Dermis blood vessel endothelial cell (primary cell): ENCODE measurements at regions not wholly inside any gene's neighbourhood (a gene's known extent, or its start where the extent isn't known, plus 50 kb on each side); places are given as distances from the start of the nearest gene placed in this dataset.

Source experiments
- DNase-seq: peaks from one replicate; pipeline ENCODE4 v3.0.0; 2010

- DNase-seq, result peak; percentile 94
Measured at GRCh38 chr12:90199006-90199405, 490.4 kb upstream of the ATP2B1 start.

- no peak for DNase-seq
Measured at GRCh38 chr12:90193500-90193899, 484.9 kb upstream of the ATP2B1 start.

GRCh38 chr12:90188857-90189256 is 480.2 kb upstream of the ATP2B1 start:
- DNase-seq, result no peak

DNA sequence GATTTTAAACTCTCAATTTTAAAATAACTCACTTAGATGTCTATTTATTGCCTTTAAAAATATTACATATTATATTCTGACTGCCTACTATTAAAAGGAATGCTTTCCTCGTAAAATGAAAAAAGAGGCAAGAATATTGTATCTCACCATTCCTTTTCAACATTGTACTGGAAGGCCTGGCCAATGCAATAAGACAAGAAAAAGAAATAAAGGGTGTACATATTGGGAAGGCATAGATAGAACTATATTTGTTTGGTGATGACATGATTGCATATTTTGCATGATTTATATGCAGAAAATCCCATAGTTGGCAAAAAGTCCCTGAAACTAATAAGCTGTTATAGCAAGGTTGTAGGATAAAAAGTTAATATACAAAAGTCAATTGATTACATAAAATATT is 474.6 kb upstream of the ATP2B1 start:
- no peak for DNase-seq

DNA sequence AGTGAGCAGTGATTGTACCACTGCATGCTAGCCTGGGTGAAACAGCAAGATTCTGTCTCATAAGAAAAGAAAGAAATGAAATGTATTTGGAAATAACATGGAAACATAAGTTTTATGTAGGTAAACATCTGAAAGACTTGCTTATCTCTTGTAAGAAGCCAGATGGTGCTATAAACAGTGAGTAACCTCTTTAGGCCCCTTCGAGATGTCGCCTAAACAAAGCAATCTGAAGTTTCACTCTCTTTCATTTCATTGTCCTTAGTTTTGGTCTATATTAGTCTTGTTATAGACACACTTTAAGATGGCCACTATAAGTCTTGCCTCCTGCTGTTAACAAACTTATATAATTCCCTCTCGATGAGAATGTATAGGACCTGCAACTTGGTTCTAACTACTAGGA is 472.6 kb upstream of the ATP2B1 start:
- DNase-seq, result no peak

DNA sequence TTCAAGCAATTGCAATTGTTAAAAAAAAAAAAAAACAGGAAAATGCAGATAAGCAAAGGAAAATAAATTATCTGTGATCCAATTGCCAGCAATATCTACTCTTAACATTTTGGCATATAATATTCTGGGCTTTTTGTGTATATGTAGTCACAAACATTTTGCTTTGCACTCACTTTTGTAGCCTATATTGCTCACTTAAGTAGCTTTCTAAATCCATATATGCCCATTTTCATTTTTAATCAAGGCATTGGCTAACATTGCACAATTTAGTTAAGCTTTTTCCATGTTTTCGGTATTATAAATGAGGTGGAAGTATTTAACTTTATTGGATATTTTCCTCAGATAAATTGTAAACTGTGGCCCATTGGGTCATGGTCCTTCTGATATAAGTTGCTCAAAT is 466.3 kb upstream of the ATP2B1 start:
- no peak for DNase-seq

- peak; percentile 19 for DNase-seq
Measured at GRCh38 chr12:90174198-90174510, 465.5 kb upstream of the ATP2B1 start.

GRCh38 chr12:90173499-90174197 is 465.0 kb upstream of the ATP2B1 start:
- DNase-seq, result no peak

DNA sequence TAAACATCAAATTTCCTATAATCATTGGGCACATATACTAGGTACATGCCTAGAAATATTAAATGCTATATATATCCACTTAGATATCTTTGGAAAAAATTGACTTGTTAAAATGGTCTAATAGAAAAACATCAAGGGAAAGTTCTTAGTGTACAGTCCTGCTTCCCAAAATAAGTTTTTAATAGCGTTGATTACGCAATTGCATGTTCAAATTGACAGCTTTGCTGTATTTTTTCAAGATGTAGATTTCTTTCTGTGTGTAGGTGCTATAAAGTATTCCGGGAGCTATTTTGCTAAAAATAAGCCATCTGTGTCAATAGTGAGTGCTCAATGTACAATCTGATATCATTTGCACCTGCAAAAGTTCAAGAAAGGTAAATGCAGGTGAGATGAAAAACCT is 463.9 kb upstream of the ATP2B1 start:
- no peak for DNase-seq

DNA sequence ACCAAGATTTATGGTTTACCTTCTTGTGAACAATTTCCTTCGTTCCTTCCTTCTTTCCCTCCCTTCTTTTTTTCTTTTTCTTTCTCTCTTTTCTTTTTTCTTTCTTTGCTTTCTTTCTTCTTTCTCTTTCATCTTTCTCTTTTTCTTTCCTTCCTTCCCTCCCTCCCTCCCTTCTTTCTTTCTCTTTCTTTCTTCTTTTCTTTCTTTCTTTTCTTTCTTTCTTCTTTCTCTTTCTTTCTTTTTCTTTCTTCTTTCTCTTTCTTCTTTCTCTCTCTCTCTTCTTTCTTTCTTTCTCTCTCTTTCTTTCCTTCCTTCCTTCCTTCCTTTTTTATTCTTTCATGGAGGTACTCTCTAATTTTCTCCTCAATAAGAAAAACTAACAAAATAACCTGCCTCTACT is 462.1 kb upstream of the ATP2B1 start:
- DNase-seq, result no peak

- no peak for DNase-seq
Measured at GRCh38 chr12:90167518-90168208, 459.0 kb upstream of the ATP2B1 start.

- no peak for DNase-seq
Measured at GRCh38 chr12:90166671-90167070, 458.0 kb upstream of the ATP2B1 start.

DNA sequence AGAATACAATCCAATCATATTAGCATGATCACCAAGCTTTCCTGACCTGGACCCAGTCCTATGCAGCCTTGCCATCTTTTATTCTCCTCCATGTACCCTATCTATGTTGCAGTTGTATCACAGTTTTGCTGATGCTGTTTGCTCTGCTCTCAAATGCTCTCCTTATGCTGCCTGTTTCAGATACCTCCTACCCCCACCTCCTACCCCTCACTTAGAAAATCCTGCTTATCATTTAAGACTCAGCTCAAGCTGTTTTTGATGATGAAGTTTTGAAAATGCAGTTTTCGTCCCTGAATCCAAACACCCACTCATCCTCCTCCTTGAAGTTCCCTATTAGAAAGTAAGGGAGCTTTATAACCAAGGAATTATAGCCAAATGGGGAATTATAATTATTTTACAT is 457.4 kb upstream of the ATP2B1 start:
- DNase-seq, result no peak

DNA sequence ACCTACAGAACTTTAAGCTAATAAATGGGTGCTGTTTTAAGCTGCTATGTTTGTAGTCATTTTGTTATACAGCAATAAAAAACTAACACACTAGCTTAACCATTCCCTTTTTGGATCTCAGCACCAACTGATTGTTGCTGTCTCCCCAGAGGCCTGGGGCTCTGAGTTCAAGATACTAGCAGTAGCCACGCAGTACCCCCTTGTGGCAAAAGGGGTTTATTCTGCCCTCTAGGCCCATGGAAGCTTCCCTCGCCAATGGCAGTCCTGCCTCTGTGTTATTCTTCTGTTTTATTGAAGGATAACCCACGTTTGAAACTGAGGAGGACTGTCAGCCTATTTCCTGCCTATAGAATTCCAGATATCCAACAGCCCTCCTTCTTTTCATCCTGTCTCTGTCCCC is 455.3 kb upstream of the ATP2B1 start:
- DNase-seq, result no peak

- DNase-seq, result no peak
Measured at GRCh38 chr12:90153827-90154226, 445.2 kb upstream of the ATP2B1 start.

- DNase-seq, result no peak
Measured at GRCh38 chr12:90152897-90153624, 444.4 kb upstream of the ATP2B1 start.

DNA sequence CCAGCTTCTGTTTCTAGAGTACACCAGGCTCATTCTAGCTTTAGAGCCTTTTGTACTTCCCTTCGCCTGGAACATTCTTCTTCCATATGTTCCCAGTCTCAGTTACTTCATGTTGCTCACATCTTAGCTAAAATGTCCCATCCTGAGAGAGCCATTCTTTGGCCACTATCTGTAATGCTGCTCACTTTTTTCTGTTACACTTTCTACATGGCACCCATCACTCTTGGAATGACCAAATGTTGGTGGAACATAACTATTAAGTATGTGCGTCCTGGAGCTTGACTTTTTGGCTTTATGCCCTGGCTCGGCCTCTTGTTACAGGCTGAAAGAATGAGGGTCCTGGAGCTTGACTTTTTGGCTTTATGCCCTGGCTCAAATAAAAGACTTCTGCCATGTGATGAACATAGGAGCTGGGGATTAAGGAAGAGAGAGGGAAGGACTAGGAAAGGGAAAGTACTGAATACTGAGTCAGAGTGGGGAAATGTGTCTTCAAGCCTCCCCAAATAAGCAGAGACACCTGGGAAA is 442.9 kb upstream of the ATP2B1 start:
- DNase-seq, result no peak

DNA sequence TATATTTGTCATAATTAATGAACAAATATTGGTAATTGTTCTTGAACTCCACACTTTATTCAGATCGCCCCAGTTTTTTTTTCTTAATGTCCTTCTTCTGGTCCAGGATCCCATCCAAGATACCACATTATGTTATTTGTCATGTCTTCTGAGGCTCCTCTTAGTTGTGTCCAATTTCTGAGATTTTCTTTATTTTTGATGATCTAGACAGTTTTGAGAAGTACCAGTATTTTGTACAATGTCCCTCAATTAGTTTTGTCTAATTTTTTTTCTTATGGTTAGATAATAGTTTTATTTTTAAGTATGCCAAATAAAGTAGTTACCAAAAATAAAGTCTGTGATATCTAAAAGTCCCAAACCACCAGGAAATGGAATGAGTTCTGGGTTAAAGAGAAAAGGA is 440.8 kb upstream of the ATP2B1 start:
- no peak for DNase-seq

GRCh38 chr12:90129366-90130030 is 420.9 kb upstream of the ATP2B1 start:
- DNase-seq, result no peak

- no peak for DNase-seq
Measured at GRCh38 chr12:90128526-90128925, 419.9 kb upstream of the ATP2B1 start.

- no peak for DNase-seq
Measured at GRCh38 chr12:90126125-90126524, 417.5 kb upstream of the ATP2B1 start.

DNA sequence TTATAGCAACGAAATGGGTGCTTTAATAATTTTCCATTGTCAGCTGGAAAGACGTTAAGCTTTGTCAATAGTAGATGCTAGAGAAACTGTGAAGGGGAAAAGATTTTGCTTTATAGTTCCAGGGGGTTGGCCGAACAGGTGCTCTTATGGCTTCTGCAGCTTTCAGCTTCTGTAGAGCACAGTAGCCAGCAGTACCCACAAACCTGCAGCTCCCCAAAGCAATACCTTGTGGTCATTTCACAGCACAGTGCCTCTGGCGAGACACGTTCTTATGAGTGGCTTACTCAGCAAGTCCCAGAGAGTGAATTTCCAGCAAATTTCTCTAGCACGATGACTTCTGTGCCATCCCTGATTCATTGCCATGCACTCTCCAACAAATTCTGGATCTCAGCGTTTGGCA is 416.3 kb upstream of the ATP2B1 start:
- no peak for DNase-seq

DNA sequence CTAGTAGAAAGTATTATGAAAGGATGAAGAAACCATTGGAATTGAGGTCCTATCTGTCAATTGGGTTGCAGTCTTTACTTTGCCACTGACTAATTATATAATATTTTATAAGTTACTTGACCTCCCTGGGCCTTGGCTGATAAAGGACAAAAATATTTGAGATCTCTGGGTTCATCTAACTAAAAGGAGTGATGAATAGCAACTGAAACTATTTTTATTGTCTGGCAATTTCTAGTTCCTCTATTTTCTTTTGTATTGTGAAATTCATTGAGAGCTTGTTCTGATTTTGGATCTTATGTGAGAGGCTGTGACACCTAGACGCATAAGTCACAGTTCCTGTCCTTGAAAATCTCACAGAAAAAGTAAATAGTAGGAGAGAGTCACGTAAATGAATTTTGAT is 415.7 kb upstream of the ATP2B1 start:
- DNase-seq, result no peak
